Lower leg skin (tissue), 3 donors: ENCODE measurements at regions not wholly inside any gene's neighbourhood (a gene's known extent, or its start where the extent isn't known, plus 50 kb on each side); places are given as distances from the start of the nearest gene placed in this dataset.

Source experiments
- CTCF ChIP-seq, 3 donors: fragments of 450-650 bp; IDR thresholded peaks; one replicate each; pipeline ENCODE4 v1.5.1; 2016; ENCODE audit warnings: antibody characterized with exemption in 3 of 3, mild to moderate bottlenecking in 3 of 3, moderate library complexity in 2 of 3
- POLR2A ChIP-seq, 2 donors: fragments of 450-650 bp; IDR thresholded peaks; one replicate each; pipeline ENCODE4 v1.6.1; 2016 to 2017; ENCODE audit warnings: antibody characterized with exemption in 2 of 2, mild to moderate bottlenecking in 1 of 2, moderate library complexity in 1 of 2

GRCh38 chr2:217290467-217290866, 430.6 kb upstream of the TNP1 start:
- TF ChIP-seq CTCF (IDR thresholded peaks at IDR 0.05) (no peak), POLR2A (IDR thresholded peaks at IDR 0.05) (no peak)
